Vagina (tissue), 2 donors: ENCODE measurements at regions not wholly inside any gene's neighbourhood (a gene's known extent, or its start where the extent isn't known, plus 50 kb on each side); places are given as distances from the start of the nearest gene placed in this dataset.

ENCODE experiments used
- CTCF ChIP-seq, 3 experiments: fragments of 450-650 bp in 2 of 3; fragments of 200-600 bp in 1 of 3; sonication (generic) in 1 of 3; IDR thresholded peaks; one replicate each; pipeline ENCODE4 v1.5.1; 2017 to 2019; ENCODE audit warnings: antibody characterized with exemption in 3 of 3, mild to moderate bottlenecking in 2 of 3, moderate library complexity in 2 of 3
- POLR2A ChIP-seq, 2 donors: fragments of 450-650 bp; IDR thresholded peaks; one replicate each; pipeline ENCODE4 v1.6.1; 2017; ENCODE audit warnings: antibody characterized with exemption in 2 of 2, mild to moderate bottlenecking in 2 of 2, moderate library complexity in 2 of 2

- no peak for TF ChIP-seq POLR2A (IDR thresholded peaks at IDR 0.05)
- TF ChIP-seq CTCF (IDR thresholded peaks at IDR 0.05) = no peak
Measured at GRCh38 chr4:35710343-35710742, 534.0 kb downstream of the ARAP2 start.
